ENCODE measurements at regions not wholly inside any gene's neighbourhood (a gene's known extent, or its start where the extent isn't known, plus 50 kb on each side); places are given as distances from the start of the nearest gene placed in this dataset.
"Not testable (repeated sequence)": the region's sequence is repeated elsewhere in the genome, so short reads cannot be mapped to it uniquely, and the experiment has no call there.

DNA sequence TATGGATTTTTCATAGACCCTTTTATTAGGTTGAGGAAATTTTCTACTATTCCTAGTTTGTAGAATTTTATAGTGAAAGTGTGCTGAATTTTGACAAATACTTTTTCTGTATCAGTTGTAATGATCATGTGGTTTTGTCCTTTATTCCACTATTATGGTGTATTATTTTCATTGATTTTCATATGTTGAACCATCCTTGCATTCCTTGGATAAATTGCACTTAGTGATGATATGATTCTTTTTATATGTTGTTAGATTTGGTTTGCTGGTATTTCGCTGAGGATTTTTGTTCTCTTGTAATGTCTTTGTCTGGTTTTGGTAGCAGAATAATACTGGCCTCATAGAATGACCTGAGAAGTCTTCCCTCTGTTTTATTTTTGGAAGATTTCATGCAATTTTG lies 140.6 kb upstream of the CDK6 start:
- no peak for DNase-seq (ENCODE audit: extremely low read depth, low read depth, low spot score)

- no peak for DNase-seq (ENCODE audit: extremely low read depth, low read depth, low spot score)
These were observed 137.6 kb upstream of the CDK6 start for GRCh38 chr7:92973974-92974373.

DNA sequence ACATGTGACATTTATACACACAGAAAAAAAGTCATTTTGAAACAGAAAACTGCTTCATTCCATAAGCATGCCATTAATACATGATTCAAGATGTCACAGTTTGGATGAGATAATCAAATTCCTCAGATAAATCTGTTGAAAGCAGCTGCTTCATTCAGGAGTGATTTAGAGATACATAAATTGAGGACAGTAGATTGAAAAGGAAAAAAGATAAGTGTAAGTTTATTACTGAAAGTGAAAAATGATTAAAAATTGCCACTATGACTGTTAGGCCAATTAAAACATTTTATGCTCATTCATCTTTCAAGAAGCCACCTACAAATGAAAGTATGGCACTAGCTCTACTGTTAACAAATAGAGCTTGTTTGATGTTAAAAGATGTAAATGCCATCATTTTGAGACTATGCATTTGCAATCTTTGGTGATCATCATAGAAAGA lies 136.9 kb upstream of the CDK6 start:
- DNase-seq (ENCODE audit: extremely low read depth, low read depth, low spot score): no peak

GRCh38 chr7:92972441-92972840 lies 136.1 kb upstream of the CDK6 start:
- no peak for DNase-seq (ENCODE audit: extremely low read depth, low read depth, low spot score)

DNA sequence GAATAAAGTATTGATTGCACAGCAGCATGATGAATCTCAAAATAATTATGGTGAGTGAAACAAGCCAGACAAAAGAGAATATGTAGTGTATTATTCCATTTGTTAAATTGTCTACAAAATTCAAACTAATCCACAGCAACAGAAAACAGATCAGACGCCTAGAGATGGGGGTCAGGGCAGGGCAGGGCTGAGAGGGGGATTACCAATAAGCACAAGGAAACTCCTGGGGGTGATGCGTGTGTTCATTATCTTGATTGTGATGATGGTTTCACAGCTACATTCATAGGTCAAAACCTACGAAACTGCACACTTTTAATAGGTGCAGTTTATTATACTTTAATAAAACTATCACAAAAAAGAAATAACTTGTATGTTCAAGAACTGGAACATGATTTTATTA lies 132.7 kb upstream of the CDK6 start:
- DNase-seq (ENCODE audit: extremely low read depth, low read depth, low spot score): no peak

DNA sequence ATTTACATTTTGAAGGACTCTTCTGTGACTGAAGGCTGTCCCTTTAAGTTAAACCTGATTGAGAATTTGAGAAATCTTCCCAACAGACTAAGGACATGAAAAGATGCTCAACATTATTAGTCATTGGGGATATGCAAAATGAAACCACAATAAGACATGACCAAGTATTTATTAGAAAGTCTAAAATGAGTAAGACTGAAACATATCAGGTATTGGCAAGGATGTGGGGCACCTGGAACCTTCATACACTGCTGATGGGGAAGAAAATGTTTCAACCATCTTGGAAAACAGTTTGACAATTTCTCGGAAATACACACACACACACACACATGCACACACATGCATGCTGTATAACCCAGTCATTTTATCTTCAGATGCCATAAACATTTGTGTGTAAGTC lies 132.1 kb upstream of the CDK6 start:
- DNase-seq (ENCODE audit: extremely low read depth, low read depth, low spot score): no peak

DNA sequence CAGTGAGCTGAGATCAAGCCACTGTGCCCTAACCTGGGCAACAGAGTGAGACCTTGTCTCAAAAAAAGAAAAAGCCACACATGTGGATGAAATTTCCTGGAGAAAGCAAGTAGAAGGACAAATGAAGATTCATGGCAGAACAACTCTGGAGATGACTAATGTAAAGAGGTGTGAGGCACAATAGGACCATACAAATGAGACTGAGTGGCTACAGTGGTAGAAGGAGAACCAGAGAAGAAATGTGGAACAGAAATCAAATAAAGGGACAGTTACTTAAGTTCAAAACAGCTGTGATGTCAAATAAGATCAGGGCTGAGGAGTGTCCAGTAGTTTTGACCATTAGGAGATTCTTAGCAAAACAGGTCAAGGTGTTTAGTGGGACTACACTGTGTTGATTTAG lies 130.9 kb upstream of the CDK6 start:
- no peak for DNase-seq (ENCODE audit: extremely low read depth, low read depth, low spot score)

- no peak for DNase-seq (ENCODE audit: extremely low read depth, low read depth, low spot score)
These were observed 127.8 kb upstream of the CDK6 start for GRCh38 chr7:92964141-92964540.

DNA sequence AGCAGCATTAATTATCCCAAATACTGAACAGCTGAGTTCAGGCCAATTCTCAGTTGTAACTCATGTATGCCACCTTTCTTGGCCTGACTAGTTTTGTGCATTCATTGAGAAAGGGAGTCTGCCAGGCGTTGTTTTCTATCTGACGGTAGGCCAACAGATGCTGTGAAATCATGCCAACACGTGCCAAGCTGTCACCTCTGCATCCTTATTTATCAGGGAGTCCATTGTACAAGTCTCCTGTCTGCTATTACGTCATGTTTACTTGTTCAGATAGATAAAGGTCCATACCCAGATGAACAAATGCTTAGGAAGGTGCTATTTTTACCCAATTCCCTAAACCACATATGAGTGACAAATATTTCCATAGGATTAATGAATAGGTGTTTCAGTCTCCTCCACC lies 127.2 kb upstream of the CDK6 start:
- no peak for DNase-seq (ENCODE audit: extremely low read depth, low read depth, low spot score)

DNA sequence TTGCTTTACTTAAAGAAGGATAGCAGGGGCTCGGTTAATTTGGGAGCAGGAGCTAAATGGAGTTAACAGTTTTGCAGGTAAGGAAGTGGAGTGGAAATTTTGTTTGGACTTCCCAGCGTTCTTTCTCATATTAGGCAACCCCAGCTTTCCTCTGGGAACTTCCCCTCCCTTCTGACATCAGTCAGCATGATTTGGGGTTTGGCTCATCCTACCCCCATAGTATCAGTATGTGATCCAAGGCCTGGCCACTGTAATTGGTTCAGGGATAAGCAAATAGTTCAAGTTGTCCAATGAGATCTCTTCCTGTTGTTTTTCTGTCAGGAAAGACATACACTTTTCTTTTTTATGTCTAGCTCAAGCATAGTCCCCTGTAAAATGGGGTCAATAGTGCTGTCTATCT lies 125.6 kb upstream of the CDK6 start:
- no peak for DNase-seq (ENCODE audit: extremely low read depth, low read depth, low spot score)

DNA sequence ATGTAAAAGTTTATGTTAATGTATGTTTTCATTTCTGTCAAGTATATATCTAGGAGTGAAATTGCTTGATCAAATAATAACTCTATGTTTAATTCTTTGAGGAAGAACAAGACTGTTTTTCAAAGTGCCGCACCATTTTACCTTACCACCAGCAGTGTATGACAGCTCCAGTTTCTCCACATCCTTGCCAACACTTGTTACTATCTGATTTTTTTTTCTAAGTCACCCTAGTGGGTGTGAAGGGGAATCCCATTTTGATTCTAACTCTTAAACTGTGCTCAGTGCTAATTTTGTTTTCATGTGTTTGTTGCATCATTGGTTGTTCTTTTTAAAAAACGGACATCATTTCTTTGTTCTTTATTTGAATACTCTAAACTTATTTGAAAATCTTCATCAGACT lies 120.2 kb upstream of the CDK6 start:
- DNase-seq (ENCODE audit: extremely low read depth, low read depth, low spot score): no peak

DNA sequence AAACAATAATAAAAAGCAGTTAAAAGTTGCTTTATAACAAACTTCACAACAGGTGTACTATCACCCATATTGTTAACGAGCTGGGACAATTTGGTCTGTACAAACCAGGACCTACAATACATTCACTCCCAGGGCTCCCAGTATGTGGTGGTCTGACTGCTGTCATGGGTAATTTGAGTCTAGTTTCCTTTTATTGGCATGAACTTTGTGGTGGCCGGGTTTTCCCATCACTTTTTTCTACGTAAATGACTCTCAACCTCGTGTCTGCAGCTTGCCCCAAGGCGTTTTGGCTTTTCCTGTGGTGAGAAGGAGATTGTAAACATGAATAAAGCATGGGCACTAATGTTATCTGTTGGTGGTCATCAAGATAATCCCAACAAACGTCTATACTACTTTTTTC lies 118.7 kb upstream of the CDK6 start:
- no peak for DNase-seq (ENCODE audit: extremely low read depth, low read depth, low spot score)

- DNase-seq (ENCODE audit: extremely low read depth, low read depth, low spot score): no peak
These were observed 117.3 kb upstream of the CDK6 start for GRCh38 chr7:92953657-92954056.

GRCh38 chr7:92949748-92950147 lies 113.4 kb upstream of the CDK6 start:
- DNase-seq (ENCODE audit: extremely low read depth, low read depth, low spot score): no peak

DNA sequence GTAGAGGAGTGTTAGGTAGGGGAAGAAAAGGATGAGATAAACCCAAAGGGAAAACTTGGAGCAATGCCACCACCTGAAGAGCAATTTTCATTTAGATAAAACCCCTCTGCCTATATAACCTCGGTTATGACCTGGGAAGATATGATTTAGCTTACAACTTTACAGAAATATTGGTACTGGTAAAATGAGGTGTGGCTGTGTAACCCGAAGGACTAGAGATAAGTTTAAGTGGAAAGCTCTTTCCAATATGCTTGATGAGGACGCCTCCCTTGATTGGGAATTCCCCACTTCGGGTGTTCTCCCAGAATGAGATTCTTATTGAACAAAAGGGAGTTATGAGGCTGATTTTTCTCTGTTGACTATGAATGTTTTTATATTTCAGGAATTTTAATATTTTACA lies 109.5 kb upstream of the CDK6 start:
- DNase-seq (ENCODE audit: extremely low read depth, low read depth, low spot score): no peak

- no peak for DNase-seq (ENCODE audit: extremely low read depth, low read depth, low spot score)
These were observed 108.3 kb upstream of the CDK6 start for GRCh38 chr7:92944633-92945032.

- DNase-seq (ENCODE audit: extremely low read depth, low read depth, low spot score): not testable (repeated sequence)
These were observed 106.3 kb upstream of the CDK6 start for GRCh38 chr7:92942706-92943105.

DNA sequence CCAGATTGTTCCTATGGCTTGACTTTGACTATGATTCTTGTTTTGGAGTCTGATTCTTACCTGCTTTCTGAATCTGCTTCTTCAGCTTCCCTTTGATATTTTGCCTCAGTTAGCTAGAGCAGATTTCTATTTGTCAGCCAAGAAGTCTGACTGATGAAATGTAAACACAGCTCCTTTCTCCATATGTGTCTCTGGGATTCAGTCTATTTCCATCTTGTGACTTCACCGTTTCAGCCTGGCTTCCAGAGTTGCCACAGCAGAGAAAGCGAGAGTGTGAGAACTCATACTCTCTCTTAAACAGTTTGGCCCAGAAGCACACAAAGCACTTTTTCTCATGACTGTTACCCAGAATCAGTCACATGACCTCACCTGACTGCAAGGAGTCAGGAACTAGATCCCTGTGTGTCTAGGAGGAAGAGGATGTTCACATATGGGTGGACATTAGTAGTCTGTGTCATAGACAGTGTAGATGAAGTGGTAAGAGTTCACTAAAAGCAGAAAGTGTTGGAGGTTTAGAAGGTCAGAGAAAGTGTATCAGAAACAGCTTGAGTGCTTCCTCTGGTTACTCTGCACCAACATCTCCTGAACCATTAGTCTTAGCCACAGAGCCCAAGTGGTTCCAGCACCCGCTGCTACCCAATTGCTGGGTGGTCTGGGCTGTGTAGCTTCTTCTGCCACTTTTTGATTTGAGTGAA lies 103.4 kb upstream of the CDK6 start:
- DNase-seq (ENCODE audit: extremely low read depth, low read depth, low spot score): no peak

GRCh38 chr7:92934096-92934495 lies 97.7 kb upstream of the CDK6 start:
- DNase-seq (ENCODE audit: extremely low read depth, low read depth, low spot score): no peak

DNA sequence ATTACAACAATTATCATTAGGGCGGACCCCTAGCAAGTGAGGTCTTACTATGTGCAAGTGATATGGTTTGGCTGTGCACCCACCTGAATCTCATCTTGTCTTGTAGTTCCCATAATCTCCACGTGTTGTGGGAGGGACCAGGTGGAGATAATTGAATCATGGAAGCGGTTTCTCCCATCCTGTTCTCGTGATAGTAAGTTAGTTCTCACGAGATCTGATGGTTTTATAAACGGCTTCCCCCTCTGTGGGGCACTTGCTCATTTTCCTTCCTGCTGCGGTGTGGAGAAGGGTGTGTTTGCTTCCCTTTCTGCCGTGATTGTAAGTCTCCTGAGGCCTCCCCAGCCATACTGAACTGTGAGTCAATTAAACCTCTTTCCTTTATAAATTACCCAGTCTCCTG lies 96.1 kb upstream of the CDK6 start:
- DNase-seq (ENCODE audit: extremely low read depth, low read depth, low spot score): no peak

DNA sequence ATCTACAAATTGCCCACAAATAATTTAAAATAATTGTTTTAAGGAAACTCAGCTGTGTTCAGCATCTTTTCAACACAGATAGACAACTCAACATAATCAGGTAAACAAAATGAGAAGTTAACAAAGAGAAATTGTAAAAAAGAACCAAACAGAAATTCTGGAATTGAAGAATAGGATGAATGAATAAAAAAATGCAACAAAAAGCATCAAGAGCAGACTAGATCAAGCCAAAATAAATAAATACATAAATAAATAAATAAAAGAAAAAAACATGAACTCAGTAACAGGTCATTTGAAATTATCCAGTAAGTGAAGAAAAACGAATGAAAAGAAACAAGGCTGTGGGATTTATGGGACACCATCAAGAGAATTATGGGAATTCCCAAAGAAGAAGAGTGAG lies 94.0 kb upstream of the CDK6 start:
- DNase-seq (ENCODE audit: extremely low read depth, low read depth, low spot score): no peak

DNA sequence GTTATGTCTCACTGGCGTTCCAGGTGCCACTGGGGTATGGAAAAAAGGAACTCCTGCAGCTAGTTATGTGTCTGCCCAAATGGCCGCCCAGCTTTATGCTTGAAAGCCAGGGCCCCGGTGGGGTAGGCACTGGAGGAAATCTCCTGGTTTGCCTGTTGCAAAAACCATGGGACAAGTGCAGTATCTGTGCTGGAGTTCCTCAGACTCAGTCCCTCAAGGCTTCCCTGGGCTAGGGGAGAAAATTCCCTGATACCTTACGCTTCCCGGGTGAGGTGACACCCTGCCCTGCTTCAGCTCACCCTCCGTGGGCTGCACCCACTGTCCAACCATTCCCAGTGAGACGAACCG lies 90.3 kb upstream of the CDK6 start:
- DNase-seq (ENCODE audit: extremely low read depth, low read depth, low spot score): no peak

DNA sequence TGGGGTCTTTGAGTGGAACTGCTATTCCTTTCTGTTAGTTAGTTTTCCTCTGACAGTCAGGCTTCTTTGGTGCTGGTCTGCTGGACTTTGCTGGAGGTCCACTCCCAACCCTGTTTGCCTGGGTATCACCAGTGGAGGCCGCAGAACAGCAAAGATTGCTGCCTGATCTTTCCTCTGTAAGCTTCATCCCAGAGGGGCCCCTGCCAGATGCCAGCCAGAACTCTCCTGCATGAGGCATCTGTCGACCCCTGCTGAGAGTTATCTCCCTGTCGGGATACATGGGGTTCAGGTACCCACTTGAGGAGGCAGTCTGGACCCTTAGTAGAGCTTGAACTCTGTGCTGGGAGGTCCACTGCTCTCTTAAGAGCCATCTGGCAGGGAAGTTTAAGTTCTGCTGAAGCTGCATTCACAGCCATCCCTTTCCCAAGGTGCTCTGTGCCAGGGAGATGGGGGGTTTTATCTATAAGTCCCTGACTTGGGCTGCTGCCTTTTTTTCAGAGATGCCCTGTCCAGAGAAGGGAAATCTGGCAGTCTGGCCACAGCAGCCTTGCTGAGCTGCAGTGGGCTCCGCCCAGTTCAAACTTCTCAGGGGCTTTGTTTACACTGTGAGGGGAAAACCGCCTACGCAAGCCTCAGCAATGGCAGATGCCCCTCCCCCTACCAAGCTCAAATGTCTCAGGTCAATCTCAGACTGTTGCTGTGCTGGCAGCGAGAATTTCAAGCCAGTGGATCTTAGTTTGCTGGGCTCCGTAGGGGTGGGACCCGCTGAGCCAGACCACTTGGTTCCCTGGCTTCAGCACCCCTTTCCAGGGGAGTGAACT lies 89.7 kb upstream of the CDK6 start:
- no peak for DNase-seq (ENCODE audit: extremely low read depth, low read depth, low spot score)
